ENCODE measurements at regions not wholly inside any gene's neighbourhood (a gene's known extent, or its start where the extent isn't known, plus 50 kb on each side); places are given as distances from the start of the nearest gene placed in this dataset.

DNA sequence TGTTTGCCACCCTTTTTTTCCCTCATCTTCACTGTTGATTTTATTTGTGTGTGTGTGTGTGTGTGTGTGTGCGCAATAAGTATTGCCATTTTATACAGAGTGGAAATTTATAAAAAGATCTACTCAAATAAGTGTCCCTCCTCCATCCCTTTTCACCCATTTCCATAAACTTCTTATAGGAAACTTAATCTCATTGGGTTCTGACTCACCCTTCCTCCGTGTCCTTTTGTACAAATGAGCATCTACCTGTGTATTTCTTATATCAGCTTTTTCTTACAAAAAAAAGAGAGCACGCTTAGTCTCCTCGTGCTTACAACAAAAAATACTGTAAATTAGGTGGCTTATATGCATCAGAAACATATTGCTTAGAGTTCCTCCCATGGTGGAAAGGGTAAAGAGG is 711.2 kb upstream of the CDH7 start:
- no peak for DNase-seq
- no peaks in the 10 kb centered on the region for H3K27me3 ChIP-seq (ENCODE audit: control insufficient read depth, insufficient read depth, low read length)
- WGBS (ENCODE audit: insufficient coverage): no CpG with 5 or more reads among the region's 4 CpGs
- no peak overlapping the region for H3K27ac ChIP-seq (ENCODE audit: low read length)
- no peak overlapping the region for H3K4me3 ChIP-seq (ENCODE audit: low read length)
- no peaks in the 10 kb centered on the region for H3K36me3 ChIP-seq (ENCODE audit: control insufficient read depth, insufficient read depth, low read length)
- H3K9me3 ChIP-seq (replicated peaks; ENCODE audit: control insufficient read depth, low read depth, low read length): no peaks in the 10 kb centered on the region
- no peaks in the 10 kb centered on the region for H3K4me1 ChIP-seq (ENCODE audit: control insufficient read depth, insufficient read depth, low read length)

DNA sequence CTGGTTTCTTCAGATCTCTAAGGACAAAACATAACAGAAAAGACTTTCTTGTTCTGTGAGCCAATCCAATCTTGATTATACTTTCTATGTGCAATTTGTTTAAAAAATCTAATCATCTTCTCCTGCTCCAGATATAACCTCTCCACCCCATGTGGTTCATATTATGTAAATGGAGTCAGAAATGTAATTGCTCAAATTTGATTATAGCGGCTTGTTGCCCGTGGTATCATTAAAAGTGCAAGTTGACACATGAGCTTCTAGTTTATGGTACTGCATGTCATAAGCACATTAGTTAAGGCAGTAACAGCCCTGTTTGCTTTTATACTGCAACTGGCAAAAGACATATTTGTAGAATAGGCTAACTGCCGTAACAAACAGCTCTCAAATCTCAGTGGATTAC is 715.1 kb upstream of the CDH7 start:
- Histone ChIP-seq H3K9me3 (replicated peaks; ENCODE audit: control insufficient read depth, low read depth, low read length) (no peaks in the 10 kb centered on the region), H3K36me3 (ENCODE audit: control insufficient read depth, insufficient read depth, low read length) (no peaks in the 10 kb centered on the region), H3K4me3 (ENCODE audit: low read length) (no peak overlapping the region), H3K27me3 (ENCODE audit: control insufficient read depth, insufficient read depth, low read length) (no peaks in the 10 kb centered on the region), H3K4me1 (ENCODE audit: control insufficient read depth, insufficient read depth, low read length) (no peaks in the 10 kb centered on the region), H3K27ac (ENCODE audit: low read length) (no peak overlapping the region)
- no peak for DNase-seq
- WGBS (ENCODE audit: insufficient coverage): 50% methylated on average over 1 of the region's 3 CpGs

DNA sequence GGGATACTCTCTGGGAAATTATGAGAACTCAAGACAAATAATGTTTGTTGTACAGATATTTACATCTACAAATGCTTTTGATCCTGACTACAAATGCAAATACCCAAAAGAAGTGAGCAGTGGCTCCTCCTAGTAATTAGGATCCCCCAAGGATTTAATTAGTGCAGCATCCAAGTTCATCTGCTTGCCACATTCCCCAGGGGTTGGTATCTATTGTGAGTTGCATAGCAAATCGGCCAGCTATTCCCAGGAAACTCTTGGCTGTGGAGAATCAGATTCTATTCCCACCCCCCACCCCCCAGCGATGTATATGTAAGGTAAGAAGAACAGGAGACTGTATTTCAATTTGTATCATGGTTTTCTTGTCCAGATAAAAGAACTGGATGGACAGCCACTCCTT is 725.1 kb upstream of the CDH7 start:
- Histone ChIP-seq H3K4me3 (ENCODE audit: low read length) (no peak overlapping the region), H3K4me1 (ENCODE audit: control insufficient read depth, insufficient read depth, low read length) (no peaks in the 10 kb centered on the region), H3K36me3 (ENCODE audit: control insufficient read depth, insufficient read depth, low read length) (no peaks in the 10 kb centered on the region), H3K9me3 (replicated peaks; ENCODE audit: control insufficient read depth, low read depth, low read length) (peaks cover 2% of the 10 kb centered on the region), H3K27ac (ENCODE audit: low read length) (no peak overlapping the region), H3K27me3 (ENCODE audit: control insufficient read depth, insufficient read depth, low read length) (no peaks in the 10 kb centered on the region)
- no CpG with 5 or more reads among the region's 2 CpGs for WGBS (ENCODE audit: insufficient coverage)
- no peak for DNase-seq

DNA sequence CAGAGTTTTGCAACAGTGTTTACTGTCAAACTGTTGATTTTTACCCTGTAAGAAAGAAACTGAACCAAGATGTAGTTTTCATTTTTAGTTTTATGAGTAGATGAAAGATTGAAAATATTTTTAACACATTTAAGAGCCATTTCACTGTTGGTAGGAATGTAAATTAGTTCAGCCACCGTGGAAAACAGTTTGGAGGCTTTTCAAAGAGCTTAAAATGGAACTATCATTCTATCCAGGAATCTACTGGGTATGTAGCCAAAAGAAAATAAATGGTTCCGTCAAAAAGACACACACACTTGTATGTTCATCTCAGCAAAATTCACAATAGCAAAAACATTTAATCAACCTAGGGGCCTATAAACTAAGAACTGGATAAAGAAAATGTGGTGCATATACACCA is 729.8 kb upstream of the CDH7 start:
- Histone ChIP-seq H3K4me1 (ENCODE audit: control insufficient read depth, insufficient read depth, low read length) (no peaks in the 10 kb centered on the region), H3K4me3 (ENCODE audit: low read length) (no peak overlapping the region), H3K27me3 (ENCODE audit: control insufficient read depth, insufficient read depth, low read length) (no peaks in the 10 kb centered on the region), H3K36me3 (ENCODE audit: control insufficient read depth, insufficient read depth, low read length) (no peaks in the 10 kb centered on the region), H3K9me3 (replicated peaks; ENCODE audit: control insufficient read depth, low read depth, low read length) (peaks cover 2% of the 10 kb centered on the region), H3K27ac (ENCODE audit: low read length) (no peak overlapping the region)
- WGBS (ENCODE audit: insufficient coverage): no CpG with 5 or more reads among the region's 2 CpGs
- DNase-seq: peak; percentile 23

DNA sequence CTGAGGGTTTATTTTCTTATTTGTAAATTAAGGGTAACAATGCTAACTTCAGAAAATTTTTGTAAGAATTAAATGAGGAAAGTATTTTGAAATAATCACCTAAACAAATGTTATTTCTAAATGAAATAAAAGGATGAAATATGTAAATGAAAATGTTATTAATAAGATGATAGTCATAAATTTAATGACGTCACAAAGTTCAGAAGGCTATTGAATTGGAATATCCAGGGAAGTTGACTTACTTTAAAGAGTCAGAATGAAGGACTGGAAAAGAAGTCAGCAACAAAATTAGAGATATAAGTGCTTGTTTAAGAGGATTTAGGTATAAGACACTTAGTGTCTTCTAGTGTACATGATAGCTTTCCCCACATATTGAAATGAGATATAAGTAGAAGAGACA is 732.6 kb upstream of the CDH7 start:
- no peaks in the 10 kb centered on the region for H3K36me3 ChIP-seq (ENCODE audit: control insufficient read depth, insufficient read depth, low read length)
- H3K27ac ChIP-seq (ENCODE audit: low read length): no peak overlapping the region
- no peaks in the 10 kb centered on the region for H3K27me3 ChIP-seq (ENCODE audit: control insufficient read depth, insufficient read depth, low read length)
- no peaks in the 10 kb centered on the region for H3K4me1 ChIP-seq (ENCODE audit: control insufficient read depth, insufficient read depth, low read length)
- DNase-seq: no peak
- H3K4me3 ChIP-seq (ENCODE audit: low read length): no peak overlapping the region
- no peaks in the 10 kb centered on the region for H3K9me3 ChIP-seq (replicated peaks; ENCODE audit: control insufficient read depth, low read depth, low read length)
- WGBS (ENCODE audit: insufficient coverage): no CpG with 5 or more reads among the region's 1 CpG

DNA sequence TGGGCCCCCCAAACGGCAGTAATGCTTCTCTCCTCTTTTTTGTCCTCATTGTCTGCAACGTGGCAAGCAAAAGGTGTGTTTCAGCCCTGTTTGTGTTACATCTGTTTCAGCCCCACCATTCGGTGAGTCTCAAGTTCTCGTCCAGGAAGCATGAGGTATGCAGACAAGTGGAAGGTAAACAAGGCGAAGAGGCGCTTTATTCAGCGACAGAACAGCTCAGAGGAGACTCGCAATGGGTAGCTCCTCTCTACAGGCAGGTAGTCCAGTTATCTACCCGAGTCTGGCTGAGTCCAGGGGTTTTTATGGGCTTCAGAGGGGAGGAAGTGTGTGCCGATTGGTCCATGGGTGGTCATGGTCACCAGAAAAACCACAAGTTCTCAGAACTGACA is 733.4 kb upstream of the CDH7 start:
- H3K36me3 ChIP-seq (ENCODE audit: control insufficient read depth, insufficient read depth, low read length): no peaks in the 10 kb centered on the region
- no peak for DNase-seq
- no peak overlapping the region for H3K27ac ChIP-seq (ENCODE audit: low read length)
- H3K9me3 ChIP-seq (replicated peaks; ENCODE audit: control insufficient read depth, low read depth, low read length): no peaks in the 10 kb centered on the region
- WGBS (ENCODE audit: insufficient coverage): 91% methylated on average over 9 of the region's 10 CpGs
- no peak overlapping the region for H3K4me3 ChIP-seq (ENCODE audit: low read length)
- H3K27me3 ChIP-seq (ENCODE audit: control insufficient read depth, insufficient read depth, low read length): no peaks in the 10 kb centered on the region
- no peaks in the 10 kb centered on the region for H3K4me1 ChIP-seq (ENCODE audit: control insufficient read depth, insufficient read depth, low read length)

DNA sequence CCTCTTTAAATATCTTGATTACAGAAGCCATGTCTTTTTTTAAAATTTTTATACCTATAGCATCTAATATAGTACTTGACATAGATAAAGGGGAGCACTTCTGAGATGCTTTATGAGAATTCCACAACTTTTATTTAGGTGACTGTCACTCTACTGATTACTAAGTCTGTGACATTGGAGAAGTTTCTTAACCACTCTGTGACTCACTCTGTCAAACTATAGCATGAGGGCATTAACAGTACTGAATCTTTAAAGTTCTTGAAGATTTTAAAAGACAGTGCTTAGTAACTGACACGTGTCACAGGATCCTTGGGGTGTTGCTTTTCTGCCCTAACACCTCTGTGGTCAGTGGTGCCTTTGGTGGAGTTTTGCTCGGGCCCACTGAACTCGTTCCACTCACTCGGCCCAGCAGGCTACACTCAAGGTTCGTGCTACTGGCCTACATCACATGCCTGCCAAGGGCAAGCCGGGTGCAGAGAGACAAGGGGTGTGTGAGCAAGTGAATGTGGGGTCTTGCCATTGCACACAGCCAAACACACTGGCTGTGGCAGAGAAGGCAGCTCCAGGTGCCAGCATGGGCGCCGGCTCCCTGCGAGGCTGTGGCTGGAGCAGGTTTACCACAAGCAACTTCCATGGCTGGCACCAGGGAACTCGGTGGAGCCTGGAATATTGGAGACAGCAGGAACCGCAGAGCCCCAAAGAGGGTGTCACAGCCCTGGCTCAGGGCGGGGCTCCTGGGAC is 734.0 kb upstream of the CDH7 start:
- Histone ChIP-seq H3K27ac (ENCODE audit: low read length) (no peak overlapping the region), H3K36me3 (ENCODE audit: control insufficient read depth, insufficient read depth, low read length) (no peaks in the 10 kb centered on the region), H3K27me3 (ENCODE audit: control insufficient read depth, insufficient read depth, low read length) (no peaks in the 10 kb centered on the region), H3K9me3 (replicated peaks; ENCODE audit: control insufficient read depth, low read depth, low read length) (no peaks in the 10 kb centered on the region), H3K4me1 (ENCODE audit: control insufficient read depth, insufficient read depth, low read length) (no peaks in the 10 kb centered on the region), H3K4me3 (ENCODE audit: low read length) (no peak overlapping the region)
- no peak for DNase-seq
- WGBS (ENCODE audit: insufficient coverage): 90% methylated on average over 11 of the region's 12 CpGs

DNA sequence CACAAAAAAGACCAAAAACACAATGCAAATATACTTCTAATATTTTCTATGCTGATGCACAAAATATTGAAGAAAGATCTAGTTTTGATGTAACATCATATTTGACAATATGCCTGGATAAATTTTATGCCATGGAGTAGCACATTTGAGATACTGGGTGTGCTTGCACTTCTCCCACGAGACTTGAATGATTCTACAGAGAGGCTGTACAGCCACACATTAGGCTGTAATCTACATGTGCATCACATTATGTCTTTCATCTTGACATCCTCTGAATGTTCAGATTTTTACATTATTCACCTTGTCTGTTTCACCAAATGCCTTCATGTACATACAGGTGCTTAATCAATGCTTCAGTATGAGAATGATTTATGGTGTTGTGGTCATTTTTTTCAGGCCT is 756.4 kb upstream of the CDH7 start:
- Histone ChIP-seq H3K4me1 (ENCODE audit: control insufficient read depth, insufficient read depth, low read length) (no peaks in the 10 kb centered on the region), H3K27me3 (ENCODE audit: control insufficient read depth, insufficient read depth, low read length) (no peaks in the 10 kb centered on the region), H3K9me3 (replicated peaks; ENCODE audit: control insufficient read depth, low read depth, low read length) (no peaks in the 10 kb centered on the region), H3K36me3 (ENCODE audit: control insufficient read depth, insufficient read depth, low read length) (no peaks in the 10 kb centered on the region), H3K4me3 (ENCODE audit: low read length) (no peak overlapping the region), H3K27ac (ENCODE audit: low read length) (no peak overlapping the region)
- 100% methylated on average over 1 of the region's 1 CpG for WGBS (ENCODE audit: insufficient coverage)
- no peak for DNase-seq

DNA sequence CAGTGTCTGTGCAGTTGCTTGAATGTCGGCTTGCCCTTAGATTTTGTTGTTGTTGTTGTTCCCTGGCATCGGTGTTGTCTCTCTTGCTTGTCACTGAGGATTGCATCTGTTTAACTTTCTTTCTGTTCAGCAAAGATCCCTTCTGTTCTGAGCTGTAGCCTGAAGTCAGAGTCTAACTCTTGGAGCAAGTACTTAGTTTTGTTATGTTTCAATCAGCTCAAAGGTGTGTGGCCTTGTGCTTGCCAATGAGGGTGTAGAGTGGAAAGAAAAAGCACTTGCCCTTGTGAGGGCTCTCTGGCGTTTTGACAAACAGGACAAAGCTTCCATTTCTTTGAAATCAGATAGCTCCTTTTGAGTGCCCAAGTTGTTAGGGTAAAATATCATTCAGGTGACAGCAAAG is 757.1 kb upstream of the CDH7 start:
- Histone ChIP-seq H3K4me1 (ENCODE audit: control insufficient read depth, insufficient read depth, low read length) (no peaks in the 10 kb centered on the region), H3K9me3 (replicated peaks; ENCODE audit: control insufficient read depth, low read depth, low read length) (no peaks in the 10 kb centered on the region), H3K4me3 (ENCODE audit: low read length) (no peak overlapping the region), H3K27me3 (ENCODE audit: control insufficient read depth, insufficient read depth, low read length) (no peaks in the 10 kb centered on the region), H3K27ac (ENCODE audit: low read length) (no peak overlapping the region), H3K36me3 (ENCODE audit: control insufficient read depth, insufficient read depth, low read length) (no peaks in the 10 kb centered on the region)
- 36% methylated on average over 1 of the region's 3 CpGs for WGBS (ENCODE audit: insufficient coverage)
- DNase-seq: no peak

DNA sequence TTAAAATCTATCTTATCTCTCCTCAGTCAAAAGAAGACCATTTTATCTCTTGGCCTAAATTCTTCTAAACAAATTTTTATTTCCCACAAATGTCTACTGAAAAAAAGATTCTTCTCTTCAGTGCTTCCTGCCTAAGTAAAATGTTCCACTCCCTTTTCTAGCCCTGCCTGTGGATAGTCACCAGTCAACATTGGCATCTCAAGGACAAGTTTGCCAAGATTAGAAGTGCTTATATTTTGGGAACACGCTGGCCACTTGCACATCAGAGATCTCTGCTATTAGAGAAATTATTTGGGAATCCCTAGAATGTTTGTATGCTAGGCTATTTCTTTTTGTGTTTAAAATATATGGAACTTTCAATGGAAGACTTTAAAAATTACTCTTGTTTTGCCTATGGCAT is 758.2 kb upstream of the CDH7 start:
- Histone ChIP-seq H3K4me3 (ENCODE audit: low read length) (no peak overlapping the region), H3K27me3 (ENCODE audit: control insufficient read depth, insufficient read depth, low read length) (no peaks in the 10 kb centered on the region), H3K4me1 (ENCODE audit: control insufficient read depth, insufficient read depth, low read length) (no peaks in the 10 kb centered on the region), H3K36me3 (ENCODE audit: control insufficient read depth, insufficient read depth, low read length) (no peaks in the 10 kb centered on the region), H3K9me3 (replicated peaks; ENCODE audit: control insufficient read depth, low read depth, low read length) (no peaks in the 10 kb centered on the region), H3K27ac (ENCODE audit: low read length) (no peak overlapping the region)
- no CpG with 5 or more reads among the region's 1 CpG for WGBS (ENCODE audit: insufficient coverage)
- no peak for DNase-seq

DNA sequence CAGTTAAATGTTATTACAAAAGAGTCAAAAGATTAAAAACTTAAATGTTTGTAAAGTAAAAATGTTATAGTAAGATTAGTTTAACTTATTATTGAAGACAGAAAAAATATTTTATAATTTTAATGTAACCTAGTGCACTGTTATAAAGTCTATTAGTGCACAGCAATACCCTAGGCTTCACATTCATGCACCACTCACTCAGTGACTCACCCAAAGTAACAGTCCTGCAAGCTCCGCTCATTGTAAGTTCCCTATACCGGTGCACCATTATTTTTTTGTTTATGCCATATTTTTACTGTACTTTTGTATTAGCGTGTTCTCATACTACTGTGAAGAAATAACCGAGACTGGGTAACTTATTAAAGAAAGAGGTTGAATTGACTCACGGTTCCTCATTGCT is 759.7 kb upstream of the CDH7 start:
- no peak overlapping the region for H3K4me3 ChIP-seq (ENCODE audit: low read length)
- no peaks in the 10 kb centered on the region for H3K4me1 ChIP-seq (ENCODE audit: control insufficient read depth, insufficient read depth, low read length)
- H3K9me3 ChIP-seq (replicated peaks; ENCODE audit: control insufficient read depth, low read depth, low read length): no peaks in the 10 kb centered on the region
- WGBS (ENCODE audit: insufficient coverage): 72% methylated on average over 2 of the region's 5 CpGs
- no peak overlapping the region for H3K27ac ChIP-seq (ENCODE audit: low read length)
- no peak for DNase-seq
- no peaks in the 10 kb centered on the region for H3K36me3 ChIP-seq (ENCODE audit: control insufficient read depth, insufficient read depth, low read length)
- no peaks in the 10 kb centered on the region for H3K27me3 ChIP-seq (ENCODE audit: control insufficient read depth, insufficient read depth, low read length)

Measured in muscle of leg (tissue), 3 donors.